HG03342 (cell line): ENCODE measurements at regions not wholly inside any gene's neighbourhood (a gene's known extent, or its start where the extent isn't known, plus 50 kb on each side); places are given as distances from the start of the nearest gene placed in this dataset.
A peak's percentile ranks its signal among the peaks of the same experiment; 100 is the strongest.

ENCODE experiments used
- ATAC-seq: cut with Tn5 transposase; IDR thresholded peaks from one replicate; pipeline ENCODE4 v1.9.1; 2021; ENCODE audit warnings: mild to moderate bottlenecking, moderate library complexity; ENCODE audit not compliant: unreplicated experiment

- ATAC-seq: no peak
Measured at GRCh38 chr21:28791595-28792282, 200.9 kb downstream of the LTN1 start.

- ATAC-seq: no peak
Measured at GRCh38 chr21:28790335-28790734, 202.3 kb downstream of the LTN1 start.

GRCh38 chr21:28789523-28789922, 203.2 kb downstream of the LTN1 start:
- no peak for ATAC-seq

- no peak for ATAC-seq
Measured at GRCh38 chr21:28788030-28788429, 204.6 kb downstream of the LTN1 start.

- no peak for ATAC-seq
Measured at GRCh38 chr21:28783641-28784185, 209.0 kb downstream of the LTN1 start.

DNA sequence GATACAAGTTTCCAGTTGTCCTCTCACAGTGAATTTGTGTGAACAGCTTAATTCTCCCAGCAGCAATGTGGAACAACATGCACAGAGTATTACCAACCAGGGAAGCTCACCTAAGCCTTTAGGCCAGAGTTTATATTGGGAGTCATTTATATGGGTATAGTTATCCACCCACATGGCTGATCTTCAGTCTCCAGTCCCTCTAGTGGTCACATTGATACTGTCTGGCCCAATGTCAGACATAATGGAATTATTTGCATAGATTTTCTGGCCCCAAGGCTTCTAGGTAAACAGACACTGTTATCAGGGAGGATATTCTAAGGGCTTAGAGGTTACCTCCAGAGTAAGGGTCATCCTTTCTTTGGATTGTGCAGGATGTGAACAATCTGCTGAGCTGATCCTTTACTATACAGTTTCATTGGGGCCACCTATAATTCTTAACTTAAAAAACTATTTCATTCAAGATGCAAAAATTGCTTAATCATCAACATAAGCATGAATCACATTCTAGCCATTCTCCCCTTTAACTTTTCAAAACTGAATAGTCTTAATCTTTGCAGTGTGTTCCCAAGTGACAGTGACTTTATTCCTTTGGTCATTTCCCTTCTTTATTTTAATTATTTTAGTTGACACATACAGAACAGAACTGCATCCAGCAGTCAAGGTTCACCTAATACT, 210.9 kb downstream of the LTN1 start:
- peak; percentile 65 for ATAC-seq

- ATAC-seq: no peak
Measured at GRCh38 chr21:28779914-28780313, 212.8 kb downstream of the LTN1 start.

DNA sequence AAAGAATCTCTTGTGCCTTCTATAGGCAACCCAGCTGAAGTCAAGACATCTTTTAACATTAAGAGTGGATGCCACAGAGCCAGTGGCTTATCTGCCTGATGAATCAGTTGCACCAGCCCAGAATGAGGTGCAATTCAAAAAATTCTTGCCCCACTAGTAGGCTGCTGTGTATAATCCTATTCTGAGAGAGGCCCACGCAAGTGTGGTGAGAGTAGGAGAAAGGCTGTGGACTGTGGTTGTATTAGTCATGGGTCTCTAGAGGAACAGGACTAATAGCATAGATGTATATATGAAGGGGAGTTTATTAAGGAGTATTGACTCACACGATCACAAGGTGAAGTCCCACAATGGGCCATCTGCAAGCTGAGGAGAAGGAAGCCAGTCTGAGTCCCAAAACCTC, 216.4 kb downstream of the LTN1 start:
- ATAC-seq: no peak

- ATAC-seq: no peak
Measured at GRCh38 chr21:28775071-28775470, 217.6 kb downstream of the LTN1 start.

- no peak for ATAC-seq
Measured at GRCh38 chr21:28773036-28773435, 219.6 kb downstream of the LTN1 start.

DNA sequence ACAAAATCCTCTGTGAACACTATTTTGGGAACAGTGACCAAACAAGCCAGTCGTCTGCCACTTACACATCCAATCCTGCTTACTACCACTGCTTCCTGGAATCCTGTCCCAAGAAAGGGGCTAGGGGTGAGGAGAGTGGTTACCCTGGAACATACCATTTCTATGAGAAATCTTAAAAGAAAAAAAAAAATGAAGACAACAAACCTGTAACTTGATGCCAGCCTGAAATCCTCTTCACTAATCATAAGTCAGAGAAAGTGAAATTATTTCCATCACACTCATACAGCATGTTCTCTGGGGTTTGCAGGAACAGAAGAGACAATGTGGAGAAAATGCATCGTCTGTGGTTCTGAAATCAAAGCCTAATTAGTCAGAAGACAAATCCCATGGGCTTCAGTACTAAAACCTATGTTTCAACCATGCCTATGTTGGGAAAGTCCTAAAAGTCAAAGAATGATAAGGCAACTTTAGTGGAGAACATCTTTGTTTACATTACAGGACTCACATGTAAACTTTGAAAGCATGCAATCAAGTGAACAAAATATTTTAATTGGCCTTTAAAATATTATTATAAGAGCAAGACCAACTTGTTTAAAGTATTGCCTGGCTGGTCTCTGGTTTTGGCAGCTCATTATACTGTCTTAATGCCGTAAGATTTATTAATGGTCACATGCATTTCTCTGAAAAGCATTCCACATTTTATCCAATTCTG, 220.7 kb downstream of the LTN1 start:
- no peak for ATAC-seq

DNA sequence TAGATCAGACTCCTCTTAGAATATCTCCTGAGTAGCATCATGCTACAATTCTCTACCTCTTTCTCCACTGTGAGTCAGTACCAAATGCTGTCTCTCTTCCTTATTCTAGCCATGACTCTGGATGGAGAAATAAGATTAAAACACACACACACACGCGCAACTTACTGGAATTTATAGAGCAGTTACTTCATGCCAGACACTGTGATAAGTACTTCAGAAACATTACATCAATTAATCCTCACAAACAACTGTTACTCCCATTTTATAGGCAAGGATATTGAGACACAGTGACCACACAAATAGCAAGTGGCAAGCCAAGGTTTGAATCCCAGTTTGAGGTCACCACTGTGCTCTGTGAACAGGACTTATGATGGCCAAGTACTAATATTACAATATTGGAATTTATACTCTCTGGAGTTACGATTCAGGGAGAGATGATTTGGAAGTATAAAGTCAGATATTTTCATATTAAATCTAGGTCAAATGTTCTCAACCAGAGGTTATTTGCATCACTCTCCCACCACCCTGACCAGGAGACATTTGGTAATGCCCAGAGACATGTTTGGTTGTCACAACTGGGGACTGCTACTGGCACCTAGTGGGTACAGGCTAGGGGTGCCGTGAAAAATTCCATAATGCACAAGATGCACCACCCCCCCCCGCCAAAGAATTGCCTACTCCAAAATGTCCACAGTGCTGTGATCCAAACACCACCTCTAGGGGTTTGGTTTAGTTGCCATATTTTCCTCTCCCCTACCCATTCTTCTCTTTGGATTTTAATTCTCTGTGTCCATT, 221.6 kb downstream of the LTN1 start:
- ATAC-seq: no peak

GRCh38 chr21:28769683-28770082, 223.0 kb downstream of the LTN1 start:
- ATAC-seq: no peak

GRCh38 chr21:28768753-28769152, 223.9 kb downstream of the LTN1 start:
- no peak for ATAC-seq

- no peak for ATAC-seq
Measured at GRCh38 chr21:28767523-28767922, 225.2 kb downstream of the LTN1 start.

GRCh38 chr21:28763809-28764418, 228.8 kb downstream of the LTN1 start:
- no peak for ATAC-seq

- no peak for ATAC-seq
Measured at GRCh38 chr21:28762357-28762735, 230.3 kb downstream of the LTN1 start.

- no peak for ATAC-seq
Measured at GRCh38 chr21:28761674-28762356, 230.9 kb downstream of the LTN1 start.

GRCh38 chr21:28758883-28759242, 233.8 kb downstream of the LTN1 start:
- no peak for ATAC-seq
